Daoy (cell line): ENCODE measurements at regions not wholly inside any gene's neighbourhood (a gene's known extent, or its start where the extent isn't known, plus 50 kb on each side); places are given as distances from the start of the nearest gene placed in this dataset.

ENCODE experiments used
- DNase-seq: peaks from one replicate; pipeline ENCODE4 v3.0.0-alpha.2; 2015; ENCODE audit warnings: low read depth

- no peak for DNase-seq
Measured at GRCh38 chr2:118510807-118511206, 336.6 kb downstream of the EN1 start.

- no peak for DNase-seq
Measured at GRCh38 chr2:118509319-118510004, 338.0 kb downstream of the EN1 start.

- DNase-seq: no peak
Measured at GRCh38 chr2:118508282-118508681, 339.2 kb downstream of the EN1 start.

- no peak for DNase-seq
Measured at GRCh38 chr2:118505436-118505835, 342.0 kb downstream of the EN1 start.

GRCh38 chr2:118502106-118502505, 345.3 kb downstream of the EN1 start:
- no peak for DNase-seq

- no peak for DNase-seq
Measured at GRCh38 chr2:118498943-118499342, 348.5 kb downstream of the EN1 start.

- DNase-seq: no peak
Measured at GRCh38 chr2:118496870-118497611, 350.4 kb downstream of the EN1 start.

- no peak for DNase-seq
Measured at GRCh38 chr2:118496467-118496866, 351.0 kb downstream of the EN1 start.

- DNase-seq: no peak
Measured at GRCh38 chr2:118495290-118495689, 352.2 kb downstream of the EN1 start.

GRCh38 chr2:118493213-118493612, 354.2 kb downstream of the EN1 start:
- no peak for DNase-seq

- DNase-seq: no peak
Measured at GRCh38 chr2:118492335-118492734, 355.1 kb downstream of the EN1 start.

- DNase-seq: no peak
Measured at GRCh38 chr2:118490330-118490729, 357.1 kb downstream of the EN1 start.

- no peak for DNase-seq
Measured at GRCh38 chr2:118489712-118490299, 357.6 kb downstream of the EN1 start.

- no peak for DNase-seq
Measured at GRCh38 chr2:118481299-118481698, 366.1 kb downstream of the EN1 start.

- no peak for DNase-seq
Measured at GRCh38 chr2:118479020-118479419, 368.4 kb downstream of the EN1 start.

GRCh38 chr2:118477111-118477862, 370.2 kb downstream of the EN1 start:
- no peak for DNase-seq

- DNase-seq: no peak
Measured at GRCh38 chr2:118475622-118476205, 371.7 kb downstream of the EN1 start.

- DNase-seq: no peak
Measured at GRCh38 chr2:118474541-118474920, 372.9 kb downstream of the EN1 start.

GRCh38 chr2:118473846-118474540, 373.5 kb downstream of the EN1 start:
- DNase-seq: no peak

- no peak for DNase-seq
Measured at GRCh38 chr2:118473241-118473640, 374.2 kb downstream of the EN1 start.

- DNase-seq: no peak
Measured at GRCh38 chr2:118470297-118470696, 377.2 kb downstream of the EN1 start.
